H9 (cell line): ENCODE measurements at regions not wholly inside any gene's neighbourhood (a gene's known extent, or its start where the extent isn't known, plus 50 kb on each side); places are given as distances from the start of the nearest gene placed in this dataset.

ENCODE experiments used
- DNase-seq: peaks from one replicate; pipeline ENCODE4 v3.0.0-alpha.2; 2017
- H2AFZ ChIP-seq: one replicate; pipeline ENCODE4 v1.6.1; 2013; ENCODE audit warnings: mild to moderate bottlenecking, low read length, control low read depth, moderate library complexity
- H2AK5ac ChIP-seq: 2 replicates; pipeline ENCODE4 v1.6.1; 2013; ENCODE audit warnings: low read length, control low read depth, mixed read lengths; ENCODE audit not compliant: insufficient read length
- H2BK120ac ChIP-seq: one replicate; pipeline ENCODE4 v1.6.1; 2013; ENCODE audit warnings: low read depth, mild to moderate bottlenecking, low read length, control low read depth, inconsistent platforms; ENCODE audit not compliant: poor library complexity, severe bottlenecking
- H2BK12ac ChIP-seq: 2 replicates; pipeline ENCODE4 v1.6.1; 2013; ENCODE audit warnings: low read length, control low read depth, mixed read lengths, low read depth; ENCODE audit not compliant: insufficient read length
- H2BK15ac ChIP-seq: 2 replicates; pipeline ENCODE4 v1.6.1; 2013; ENCODE audit warnings: low read depth, low read length, control low read depth
- H2BK20ac ChIP-seq: one replicate; pipeline ENCODE4 v1.6.1; 2013; ENCODE audit warnings: low read depth, mild to moderate bottlenecking, low read length, control low read depth, inconsistent platforms; ENCODE audit not compliant: poor library complexity, severe bottlenecking
- H2BK5ac ChIP-seq: 2 replicates; pipeline ENCODE4 v1.6.1; 2013; ENCODE audit warnings: low read length, control low read depth, mixed read lengths; ENCODE audit not compliant: insufficient read length
- H3K14ac ChIP-seq: 2 replicates; pipeline ENCODE4 v1.6.1; 2013; ENCODE audit warnings: low read length, control low read depth; ENCODE audit not compliant: insufficient read depth
- H3K18ac ChIP-seq: 2 replicates; pipeline ENCODE4 v1.6.1; 2013; ENCODE audit warnings: low read depth, mild to moderate bottlenecking, mixed read lengths, low read length, control low read depth; ENCODE audit not compliant: insufficient read length
- H3K23ac ChIP-seq: 2 replicates; pipeline ENCODE4 v1.6.1; 2013; ENCODE audit warnings: low read length, control low read depth, mixed read lengths, low read depth; ENCODE audit not compliant: insufficient read length
- H3K23me2 ChIP-seq: 2 replicates; pipeline ENCODE4 v1.6.1; 2013; ENCODE audit warnings: low read depth, mild to moderate bottlenecking, mixed read lengths, low read length, control low read depth; ENCODE audit not compliant: insufficient read length, poor library complexity, severe bottlenecking
- H3K27ac ChIP-seq: 2 replicates; pipeline ENCODE4 v1.5.1; 2013; ENCODE audit warnings: low read length, control low read depth, mixed read lengths, low read depth; ENCODE audit not compliant: insufficient read length
- H3K27me3 ChIP-seq: 2 replicates; pipeline ENCODE4 v1.6.1; 2013; ENCODE audit warnings: low read length, control low read depth, inconsistent platforms; ENCODE audit not compliant: insufficient read depth
- H3K4ac ChIP-seq: 2 replicates; pipeline ENCODE4 v1.6.1; 2013; ENCODE audit warnings: low read depth, mild to moderate bottlenecking, control low read depth, inconsistent platforms, low read length, moderate library complexity
- H3K4me1 ChIP-seq: 2 replicates; pipeline ENCODE4 v1.6.1; 2013; ENCODE audit warnings: low read length, control low read depth, inconsistent platforms; ENCODE audit not compliant: insufficient read depth
- H3K4me2 ChIP-seq: 2 replicates; pipeline ENCODE4 v1.6.1; 2013; ENCODE audit warnings: low read length, control low read depth, mixed read lengths; ENCODE audit not compliant: insufficient read length, insufficient read depth
- H3K56ac ChIP-seq: 2 replicates; pipeline ENCODE4 v1.6.1; 2013; ENCODE audit warnings: low read depth, mild to moderate bottlenecking, mixed read lengths, low read length, control low read depth; ENCODE audit not compliant: insufficient read length
- H3K79me1 ChIP-seq: 2 replicates; pipeline ENCODE4 v1.6.1; 2013; ENCODE audit warnings: low read depth, mild to moderate bottlenecking, moderate library complexity, low read length, control low read depth, inconsistent platforms; ENCODE audit not compliant: insufficient read depth, poor library complexity, severe bottlenecking
- H3K79me2 ChIP-seq: 2 replicates; pipeline ENCODE4 v1.6.1; 2013; ENCODE audit warnings: low read length, control low read depth, inconsistent platforms; ENCODE audit not compliant: insufficient read depth
- H3K9ac ChIP-seq: 2 replicates; pipeline ENCODE4 v1.6.1; 2013; ENCODE audit warnings: low read length, control low read depth, mixed read lengths; ENCODE audit not compliant: insufficient read length; ENCODE audit errors: extremely low read depth
- H3K9me3 ChIP-seq: one replicate; pipeline ENCODE4 v1.6.1; 2013; ENCODE audit warnings: low read depth, low read length, inconsistent platforms; ENCODE audit not compliant: control insufficient read depth
- H3T11ph ChIP-seq: one replicate; pipeline ENCODE4 v1.6.1; 2013; ENCODE audit warnings: mild to moderate bottlenecking, low read length, control low read depth, inconsistent platforms
- H4K20me1 ChIP-seq: one replicate; pipeline ENCODE4 v1.6.1; 2013; ENCODE audit not compliant: control insufficient read depth, insufficient read length, insufficient read depth
- H4K5ac ChIP-seq: 2 replicates; pipeline ENCODE4 v1.6.1; 2013; ENCODE audit warnings: low read depth, mild to moderate bottlenecking, mixed read lengths, low read length, control low read depth; ENCODE audit not compliant: insufficient read length
- H4K8ac ChIP-seq: replicated peaks from 2 replicates; pipeline ENCODE4 v1.6.1; 2013; ENCODE audit warnings: low read length, control low read depth, mixed read lengths, low read depth; ENCODE audit not compliant: insufficient read length
- H4K91ac ChIP-seq: 2 replicates; pipeline ENCODE4 v1.6.1; 2013; ENCODE audit warnings: low read depth, mild to moderate bottlenecking, moderate library complexity, mixed read lengths, low read length, control low read depth; ENCODE audit not compliant: insufficient read length
- H3K27ac Mint-ChIP-seq, 3 experiments: 2 replicates in 2 of 3; 3 replicates in 1 of 3; pipeline ENCODE4 v1.8.0; 2020 to 2021; ENCODE audit warnings: mixed read lengths in 3 of 3, mild to moderate bottlenecking in 1 of 3, moderate library complexity in 1 of 3
- H3K27me3 Mint-ChIP-seq: 2 replicates; pipeline ENCODE4 v1.8.0; 2021; ENCODE audit warnings: low read depth, mild to moderate bottlenecking, moderate library complexity, mixed read lengths
- H3K36me3 Mint-ChIP-seq, 3 experiments: 2 replicates in 2 of 3; 3 replicates in 1 of 3; pipeline ENCODE4 v1.8.0; 2020 to 2021; ENCODE audit warnings: low read depth in 3 of 3, mixed read lengths in 3 of 3; ENCODE audit not compliant: insufficient read depth in 1 of 3
- H3K4me1 Mint-ChIP-seq, 2 experiments: 2 replicates each; pipeline ENCODE4 v1.8.0; 2020; ENCODE audit warnings: mixed read lengths in 2 of 2
- H3K4me3 Mint-ChIP-seq, 2 experiments: 2 replicates in 1 of 2; 3 replicates in 1 of 2; pipeline ENCODE4 v1.8.0; 2020 to 2021; ENCODE audit warnings: mild to moderate bottlenecking in 2 of 2, mixed read lengths in 2 of 2, moderate library complexity in 1 of 2
- H3K9me3 Mint-ChIP-seq, 2 experiments: 2 replicates in 1 of 2; 3 replicates in 1 of 2; pipeline ENCODE4 v1.8.0; 2020; ENCODE audit warnings: mild to moderate bottlenecking in 2 of 2, mixed read lengths in 2 of 2, moderate library complexity in 1 of 2
- CTCF ChIP-seq: fragments of 200-600 bp; sonication (generic); conservative IDR thresholded peaks from 3 replicates; pipeline ENCODE4 v1.8.0; 2021; ENCODE audit warnings: antibody characterized with exemption, mild to moderate bottlenecking
- WGBS: extraction: QIAGEN DNeasy Blood & Tissue Kit; methylation state at CpG from one replicate; pipeline ENCODE4 v1.1.7; 2013; ENCODE audit warnings: missing lambda C conversion rate, low lambda C conversion rate, mixed read lengths; ENCODE audit not compliant: insufficient read length; ENCODE audit errors: extremely low coverage; 5-methylcytosine and 5-hydroxymethylcytosine counted together

DNA sequence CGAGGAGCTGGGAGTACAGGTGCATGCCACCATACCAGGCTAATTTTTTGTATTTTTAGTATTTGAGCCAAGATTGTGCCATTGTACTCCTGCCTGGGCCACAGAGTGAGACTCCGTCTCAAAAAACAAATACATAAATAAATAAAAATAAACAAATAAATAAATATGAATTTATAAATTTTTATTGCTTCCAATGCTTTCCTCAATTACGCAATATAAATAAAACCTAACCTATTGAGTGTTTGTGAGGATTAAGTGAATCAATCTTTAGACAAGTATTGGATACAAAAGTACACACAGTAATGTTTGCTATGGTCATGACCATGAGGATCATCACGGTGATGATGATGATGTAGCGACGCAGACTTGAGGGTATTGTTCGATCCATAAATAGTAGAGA, 257.4 kb downstream of the ASXL3 start:
- Histone ChIP-seq H3K9ac (no peak overlapping the region), H2BK5ac (no peak overlapping the region), H2AK5ac (no peak overlapping the region), H3K79me1 (no peaks in the 10 kb centered on the region), H2BK120ac (no peak overlapping the region), H2BK12ac (no peak overlapping the region), H4K20me1 (no peaks in the 10 kb centered on the region), H4K8ac (no peak overlapping the region), H4K91ac (no peak overlapping the region), H3K23ac (no peak overlapping the region), H3K79me2 (no peaks in the 10 kb centered on the region), H3K4me2 (no peak overlapping the region), H4K5ac (no peak overlapping the region), H3K4ac (no peak overlapping the region), H3K4me1 (no peaks in the 10 kb centered on the region; the same call in 1 of the 2 replicates), H3K56ac (no peak overlapping the region), H2BK20ac (no peak overlapping the region), H3T11ph (no peak overlapping the region), H2AFZ (no peak overlapping the region), H3K9me3 (no peaks in the 10 kb centered on the region), H3K27me3 (no peaks in the 10 kb centered on the region), H3K27ac (no peak overlapping the region), H3K14ac (no peak overlapping the region), H3K23me2 (no peaks in the 10 kb centered on the region), H2BK15ac (no peak overlapping the region), H3K18ac (no peak overlapping the region)
- no peak overlapping the region for H3K27ac Mint-ChIP-seq
- H3K27me3 Mint-ChIP-seq, result no peaks in the 10 kb centered on the region
- peaks cover 3 to 20% (median 6%) of the 10 kb centered on the region in 3 experiments; a peak in 4 of 7 replicates for H3K36me3 Mint-ChIP-seq
- peaks cover 11 to 13% of the 10 kb centered on the region in 2 experiments for H3K9me3 Mint-ChIP-seq
- no peak for TF ChIP-seq CTCF
- peaks cover 46 to 53% of the 10 kb centered on the region in 2 experiments for H3K4me1 Mint-ChIP-seq
- H3K4me3 Mint-ChIP-seq, result no peak overlapping the region
- no peak for DNase-seq
- WGBS, result no CpG with 5 or more reads among the region's 7 CpGs
